AG09319 (cell line): ENCODE measurements at regions not wholly inside any gene's neighbourhood (a gene's known extent, or its start where the extent isn't known, plus 50 kb on each side); places are given as distances from the start of the nearest gene placed in this dataset.
"Not testable (repeated sequence)": the region's sequence is repeated elsewhere in the genome, so short reads cannot be mapped to it uniquely, and the experiment has no call there.

Experiments used
- DNase-seq: peaks from one replicate; pipeline ENCODE4 v3.0.0-alpha.2; 2010; ENCODE audit warnings: low read depth; ENCODE audit errors: extremely low read depth
- TF ChIP-seq, protein P1 (sequence below): IDR thresholded peaks from 2 replicates; pipeline ENCODE4 v1.5.1; 2011; ENCODE audit warnings: low read depth, mild to moderate bottlenecking, inconsistent platforms, low read length, moderate library complexity

DNA sequence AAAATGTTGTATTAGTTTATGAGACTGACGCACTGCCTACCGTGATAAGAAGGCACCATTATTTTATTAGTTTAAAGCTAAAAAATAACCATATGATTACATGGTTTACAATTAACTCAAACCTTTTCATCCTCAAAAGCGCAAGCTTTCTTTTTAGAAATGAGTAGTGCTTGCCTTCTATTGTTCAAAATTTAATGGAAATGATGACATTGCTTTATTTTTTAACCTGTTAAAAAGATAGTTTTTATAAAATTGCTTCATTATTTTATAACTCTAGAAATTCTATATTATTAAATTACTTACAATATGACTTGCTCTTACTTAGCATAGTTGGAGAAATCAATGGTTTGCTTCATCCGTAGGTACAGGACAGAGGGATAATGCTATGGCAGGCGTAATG is 78.7 kb upstream of the HDDC2 start:
- TF ChIP-seq, protein P1, sequence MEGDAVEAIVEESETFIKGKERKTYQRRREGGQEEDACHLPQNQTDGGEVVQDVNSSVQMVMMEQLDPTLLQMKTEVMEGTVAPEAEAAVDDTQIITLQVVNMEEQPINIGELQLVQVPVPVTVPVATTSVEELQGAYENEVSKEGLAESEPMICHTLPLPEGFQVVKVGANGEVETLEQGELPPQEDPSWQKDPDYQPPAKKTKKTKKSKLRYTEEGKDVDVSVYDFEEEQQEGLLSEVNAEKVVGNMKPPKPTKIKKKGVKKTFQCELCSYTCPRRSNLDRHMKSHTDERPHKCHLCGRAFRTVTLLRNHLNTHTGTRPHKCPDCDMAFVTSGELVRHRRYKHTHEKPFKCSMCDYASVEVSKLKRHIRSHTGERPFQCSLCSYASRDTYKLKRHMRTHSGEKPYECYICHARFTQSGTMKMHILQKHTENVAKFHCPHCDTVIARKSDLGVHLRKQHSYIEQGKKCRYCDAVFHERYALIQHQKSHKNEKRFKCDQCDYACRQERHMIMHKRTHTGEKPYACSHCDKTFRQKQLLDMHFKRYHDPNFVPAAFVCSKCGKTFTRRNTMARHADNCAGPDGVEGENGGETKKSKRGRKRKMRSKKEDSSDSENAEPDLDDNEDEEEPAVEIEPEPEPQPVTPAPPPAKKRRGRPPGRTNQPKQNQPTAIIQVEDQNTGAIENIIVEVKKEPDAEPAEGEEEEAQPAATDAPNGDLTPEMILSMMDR: no peak
- no peak for DNase-seq

DNA sequence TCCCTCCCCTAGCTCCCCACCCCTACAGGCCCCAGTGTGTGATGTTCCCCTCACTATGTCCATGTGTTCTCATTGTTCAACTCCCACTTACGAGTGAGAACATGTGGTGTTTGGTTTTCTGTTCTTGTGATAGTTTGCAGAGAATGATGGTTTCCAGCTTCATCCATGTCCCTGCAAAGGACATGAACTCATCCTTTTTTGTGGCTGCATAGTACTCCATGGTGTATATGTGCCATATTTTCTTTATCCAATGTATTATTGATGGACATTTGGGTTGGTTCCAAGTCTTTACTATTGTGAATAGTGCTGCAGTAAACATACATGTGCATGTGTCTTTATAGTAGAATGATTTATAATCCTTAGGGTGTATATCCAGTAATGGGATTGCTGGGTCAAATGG is 84.6 kb upstream of the HDDC2 start:
- not testable (repeated sequence) for DNase-seq

- TF ChIP-seq, protein P1: no peak
- DNase-seq: no peak
Observed at GRCh38 chr6:125392682-125393081, 90.9 kb upstream of the HDDC2 start.

DNA sequence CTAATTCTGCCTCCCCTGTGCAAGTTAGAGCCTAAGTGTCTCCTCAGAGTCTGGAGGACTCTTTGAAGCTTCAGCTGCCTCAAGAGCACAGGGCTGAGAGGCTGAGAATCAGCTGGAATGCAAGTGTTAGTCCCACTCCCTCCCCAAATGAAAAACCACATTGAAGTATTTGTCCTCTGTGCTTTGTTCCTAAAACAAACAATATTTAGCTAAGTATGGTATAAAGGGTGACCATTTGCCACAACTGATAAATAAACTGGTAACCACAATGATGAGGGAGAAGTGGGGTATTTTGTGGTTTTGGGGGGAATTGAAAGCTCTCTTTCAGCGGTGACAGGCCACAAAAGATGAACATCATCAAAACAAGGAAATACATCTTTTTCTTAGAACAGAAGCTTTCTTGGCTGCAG is 91.7 kb upstream of the HDDC2 start:
- TF ChIP-seq, protein P1: no peak
- no peak for DNase-seq

GRCh38 chr6:125406741-125407140 is 105.0 kb upstream of the HDDC2 start:
- TF ChIP-seq, protein P1: no peak
- DNase-seq: no peak

DNA sequence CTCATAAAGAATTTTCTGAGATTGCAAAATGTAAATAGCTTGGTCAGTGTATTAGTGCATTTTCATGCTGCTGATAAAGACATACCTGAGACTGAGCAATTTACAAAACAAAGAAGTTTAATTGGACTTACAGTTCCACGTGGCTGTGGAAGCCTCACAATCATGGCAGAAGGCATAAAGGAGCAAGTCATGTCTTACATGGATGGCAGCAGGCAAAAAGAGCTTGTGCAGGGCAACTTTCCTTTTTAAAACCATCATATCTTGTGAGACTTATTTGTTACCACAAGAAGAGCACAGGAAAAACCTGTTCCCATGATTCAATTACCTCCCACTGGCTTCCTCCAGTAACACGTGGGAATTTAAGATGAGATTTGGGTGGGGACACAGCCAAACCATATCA is 112.7 kb upstream of the HDDC2 start:
- no peak for DNase-seq
- TF ChIP-seq, protein P1: no peak

DNA sequence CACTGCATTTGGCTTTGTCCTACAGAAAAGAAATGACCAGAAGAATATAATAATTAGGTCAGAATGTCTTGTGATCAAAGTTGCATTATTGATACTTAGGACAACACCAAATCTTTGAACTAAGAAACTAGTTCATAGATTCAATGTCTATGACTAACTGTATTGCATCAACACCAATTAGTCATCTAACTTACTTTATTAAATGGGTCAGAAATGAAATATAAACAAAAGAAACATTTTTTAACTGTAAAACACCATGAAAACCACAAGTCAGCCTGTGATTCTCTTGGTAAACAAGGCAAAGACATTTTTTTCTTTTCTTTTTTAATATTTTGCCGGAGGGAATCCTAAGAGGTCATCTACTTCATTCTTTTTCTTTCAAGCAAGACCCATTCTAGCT is 114.1 kb upstream of the HDDC2 start:
- no peak for DNase-seq
- TF ChIP-seq, protein P1: no peak

GRCh38 chr6:125421836-125422235 is 120.1 kb upstream of the HDDC2 start:
- TF ChIP-seq, protein P1: no peak
- DNase-seq: no peak
